Endothelial cell of umbilical vein (primary cell): ENCODE measurements at regions not wholly inside any gene's neighbourhood (a gene's known extent, or its start where the extent isn't known, plus 50 kb on each side); places are given as distances from the start of the nearest gene placed in this dataset.

Experiments
- BruUV-seq: library from RNA; stranded (reverse); fragments of 400-500 nt; replicated peaks from 2 replicates; lab custom pipeline; 2021; lab: Mats Ljungman, UMichigan
- CTCF ChIA-PET: fragments of 300-600, 350-600 bp; sonication (Branson Sonifier 250); formaldehyde crosslinking; loops from one replicate; lab custom pipeline; 2021; ENCODE audit warnings: antibody characterized with exemption, inconsistent platforms; lab: Charles Lee
- POLR2A ChIA-PET: fragments of 300-600, 350-600 bp; sonication (Branson Sonifier 250); formaldehyde crosslinking; loops from one replicate; lab custom pipeline; 2021; ENCODE audit warnings: antibody characterized with exemption, inconsistent platforms; lab: Charles Lee
- DNase-seq: peaks from one replicate; pipeline ENCODE4 v3.0.0-alpha.2; 2011; ENCODE audit warnings: low read depth, low spot score
- FAIRE-seq: peaks from 2 replicates; lab custom pipeline; 2011; peaks lifted over from hg19 to GRCh38; lab: Jason Lieb, UNC
- H2AFZ ChIP-seq: 2 replicates; pipeline ENCODE4 v1.6.0; 2012; ENCODE audit warnings: low read depth, low read length, control low read depth, inconsistent platforms
- H3K27ac ChIP-seq: 2 replicates; pipeline ENCODE4 v1.5.1; 2011; ENCODE audit warnings: low read depth, mild to moderate bottlenecking, control low read depth, low read length, moderate library complexity; ENCODE audit not compliant: insufficient read depth
- H3K27me3 ChIP-seq, 2 experiments: 2 replicates each; pipeline versions ENCODE4 v1.6.0 to v1.6.1; 2011; ENCODE audit warnings: low read length in 2 of 2, mixed read lengths in 1 of 2; ENCODE audit not compliant: control insufficient read depth in 2 of 2, insufficient read depth in 2 of 2
- H3K36me3 ChIP-seq, 2 experiments: 2 replicates in 1 of 2; 3 replicates in 1 of 2; pipeline ENCODE4 v1.5.1; 2011; ENCODE audit warnings: low read length in 2 of 2, mild to moderate bottlenecking in 1 of 2, moderate library complexity in 1 of 2; ENCODE audit not compliant: control insufficient read depth in 2 of 2, insufficient read depth in 2 of 2; ENCODE audit errors: extremely low read depth in 1 of 2
- H3K4me1 ChIP-seq: 3 replicates; pipeline ENCODE4 v1.5.1; 2011; ENCODE audit warnings: mild to moderate bottlenecking, low read length; ENCODE audit not compliant: control insufficient read depth, insufficient read depth; ENCODE audit errors: extremely low read depth
- H3K4me2 ChIP-seq: 2 replicates; pipeline ENCODE4 v1.6.1; 2011; ENCODE audit warnings: low read length, control low read depth, mixed read lengths; ENCODE audit not compliant: insufficient read depth
- H3K4me3 ChIP-seq, 3 experiments: fragments of 200-600 bp in 1 of 3; sonication (generic), shearing (Covaris generic) in 1 of 3; replicated peaks in 1 of 3; 2 replicates each; pipeline ENCODE4 v1.5.1; 2011 to 2016; ENCODE audit warnings: control low read depth in 3 of 3, low read length in 3 of 3, mild to moderate bottlenecking in 2 of 3, inconsistent platforms in 1 of 3, low read depth in 1 of 3, moderate library complexity in 1 of 3; ENCODE audit not compliant: insufficient read depth in 1 of 3
- H3K79me2 ChIP-seq: 2 replicates; pipeline ENCODE4 v1.6.0; 2012; ENCODE audit warnings: low read length, inconsistent platforms; ENCODE audit not compliant: control insufficient read depth, insufficient read depth
- H3K9ac ChIP-seq: replicated peaks from 2 replicates; pipeline ENCODE3; 2011; ENCODE audit warnings: low read length, control low read depth; ENCODE audit not compliant: insufficient read depth; ENCODE audit errors: extremely low read depth
- H3K9me1 ChIP-seq: replicated peaks from 3 replicates; pipeline ENCODE4 v1.6.0; 2011; ENCODE audit warnings: mild to moderate bottlenecking, low read length; ENCODE audit not compliant: control insufficient read depth, insufficient read depth; ENCODE audit errors: extremely low read depth
- H3K9me3 ChIP-seq: replicated peaks from 2 replicates; pipeline ENCODE4 v1.5.1; 2012; ENCODE audit warnings: low read length, inconsistent platforms; ENCODE audit not compliant: control insufficient read depth, insufficient read depth
- H4K20me1 ChIP-seq: replicated peaks from 2 replicates; pipeline ENCODE3; 2011; ENCODE audit warnings: mild to moderate bottlenecking, low read length; ENCODE audit not compliant: control insufficient read depth, insufficient read depth; ENCODE audit errors: extremely low read depth
- CTCF ChIP-seq, 2 donors: IDR thresholded peaks; 1 replicate in 1 of 2; 2 replicates in 1 of 2; pipeline ENCODE4 v1.5.1; 2011; ENCODE audit warnings: low read length in 2 of 2, mild to moderate bottlenecking in 2 of 2, moderate library complexity in 2 of 2, control low read depth in 1 of 2, inconsistent platforms in 1 of 2, low read depth in 1 of 2; ENCODE audit not compliant: insufficient read depth in 1 of 2; ENCODE audit errors: extremely low read depth in 1 of 2
- EZH2 ChIP-seq: IDR thresholded peaks from 2 replicates; pipeline ENCODE4 v1.6.1; 2012; ENCODE audit warnings: borderline replicate concordance, low read depth, mild to moderate bottlenecking, moderate library complexity, low read length, inconsistent platforms; ENCODE audit not compliant: severe bottlenecking
- FOS ChIP-seq: IDR thresholded peaks from 2 replicates; pipeline ENCODE4 v1.6.1; 2011; ENCODE audit warnings: mild to moderate bottlenecking, low read length, moderate library complexity, borderline replicate concordance; ENCODE audit not compliant: insufficient read depth
- GATA2 ChIP-seq: IDR thresholded peaks from 2 replicates; pipeline ENCODE4 v1.7.0; 2011; ENCODE audit warnings: low read depth, mild to moderate bottlenecking, moderate library complexity, mixed read lengths, low read length; ENCODE audit not compliant: insufficient read length, insufficient read depth
- JUN ChIP-seq: IDR thresholded peaks from 2 replicates; pipeline ENCODE4 v1.6.1; 2011; ENCODE audit warnings: borderline replicate concordance, low read depth; ENCODE audit not compliant: insufficient read length, insufficient read depth
- MAX ChIP-seq: IDR thresholded peaks from 2 replicates; pipeline ENCODE4 v1.6.1; 2011; ENCODE audit not compliant: insufficient read depth, insufficient read length
- MYC ChIP-seq: IDR thresholded peaks from one replicate; pipeline ENCODE4 v1.6.1; 2011; ENCODE audit warnings: mild to moderate bottlenecking, low read depth, low read length
- POLR2A ChIP-seq: IDR thresholded peaks from 2 replicates; pipeline ENCODE4 v1.6.1; 2012; ENCODE audit warnings: low read depth, mild to moderate bottlenecking, control low read depth, low read length
- POLR2AphosphoS5 ChIP-seq: IDR thresholded peaks from 2 replicates; pipeline ENCODE4 v1.6.1; 2012; ENCODE audit warnings: low read depth, mild to moderate bottlenecking, control low read depth, low read length, moderate library complexity; ENCODE audit not compliant: insufficient read depth
- dilution Hi-C: fragments of 300-500 bp; cut with MboI; formaldehyde crosslinking; loops from one replicate; pipeline ENCODE4 v1.15.0; 2019; ENCODE audit warnings: low sequenced_read_pairs; ENCODE audit not compliant: extremely low pct_ligation_motif_present
- intact Hi-C: fragments of 100-400 bp; cut with micrococcal nuclease; formaldehyde crosslinking; loops from one replicate; pipeline ENCODE4 v1.10.0; 2022

GRCh38 chr19:56946159-56946558, 105.6 kb upstream of the PEG3 start:
- Histone ChIP-seq H3K9me3 (no peaks in the 10 kb centered on the region), H3K27me3 (no peaks in the 10 kb centered on the region), H3K4me3 (no peak overlapping the region), H3K9ac (no peak overlapping the region), H3K36me3 (no peaks in the 10 kb centered on the region), H3K4me1 (no peaks in the 10 kb centered on the region), H2AFZ (no peak overlapping the region), H3K4me2 (no peak overlapping the region), H3K9me1 (no peaks in the 10 kb centered on the region), H3K27ac (no peak overlapping the region), H3K79me2 (no peaks in the 10 kb centered on the region), H4K20me1 (no peaks in the 10 kb centered on the region)
- intact Hi-C loops = no loop called here
- DNase-seq = no peak
- FAIRE-seq = no peak
- TF ChIP-seq JUN (no peak), MAX (no peak), POLR2AphosphoS5 (no peak), MYC (no peak), FOS (no peak), EZH2 (no peak), POLR2A (no peak), CTCF (IDR thresholded peaks at IDR 0.05; ENCODE audit: extremely low read depth in 1 of 2, insufficient read depth in 1 of 2, low read depth in 1 of 2, low read length in 2 of 2) (no peak), GATA2 (no peak)
- BruUV-seq = no TSS peak
- dilution Hi-C loops = no loop called here
- ChIA-PET POLR2A (no interaction called here), CTCF (no interaction called here)
